Caco-2 (cell line): ENCODE measurements at regions not wholly inside any gene's neighbourhood (a gene's known extent, or its start where the extent isn't known, plus 50 kb on each side); places are given as distances from the start of the nearest gene placed in this dataset.

Source experiments
- BruUV-seq: library from RNA; stranded (reverse); fragments of 400-500 nt; replicated peaks from 2 replicates; lab custom pipeline; 2021; lab: Mats Ljungman, UMichigan
- CTCF ChIA-PET: fragments of 300-600 bp; sonication (Branson Sonifier 250); formaldehyde crosslinking; loops from one replicate; lab custom pipeline; 2022; ENCODE audit warnings: antibody characterized with exemption; lab: Charles Lee
- POLR2A ChIA-PET: fragments of 300-600 bp; sonication (Branson Sonifier 250); formaldehyde crosslinking; loops from one replicate; lab custom pipeline; 2022; ENCODE audit warnings: antibody characterized with exemption; lab: Charles Lee
- DNase-seq, 2 experiments: peaks; one replicate each; pipeline versions ENCODE4 v3.0.0 to v3.0.0-alpha.2; 2020 to 2022
- H3K27me3 ChIP-seq: replicated peaks from 2 replicates; pipeline ENCODE4 v1.6.0; 2011; ENCODE audit warnings: low read length; ENCODE audit not compliant: control insufficient read depth, insufficient read depth
- H3K36me3 ChIP-seq: 2 replicates; pipeline ENCODE4 v1.5.1; 2011; ENCODE audit warnings: low read length; ENCODE audit not compliant: control insufficient read depth, insufficient read depth
- H3K4me1 ChIP-seq: fragments of 250-450 bp; sonication (Bioruptor Pico); 2 replicates; pipeline ENCODE4 v1.5.1; 2020; ENCODE audit warnings: mild to moderate bottlenecking
- H3K4me3 ChIP-seq: 2 replicates; pipeline ENCODE4 v1.5.1; 2011; ENCODE audit warnings: low read depth, mild to moderate bottlenecking, control low read depth, low read length
- H3K9me3 ChIP-seq: fragments of 250-450 bp; sonication (Bioruptor Pico); 2 replicates; pipeline ENCODE4 v1.5.1; 2020; ENCODE audit warnings: mild to moderate bottlenecking, moderate library complexity
- H3K27ac Mint-ChIP-seq: one replicate; pipeline ENCODE4 v1.8.0; 2022; ENCODE audit warnings: mixed read lengths; ENCODE audit not compliant: unreplicated experiment
- H3K27me3 Mint-ChIP-seq: one replicate; pipeline ENCODE4 v1.8.0; 2022; ENCODE audit warnings: mixed read lengths; ENCODE audit not compliant: insufficient read depth, unreplicated experiment
- H3K36me3 Mint-ChIP-seq: one replicate; pipeline ENCODE4 v1.8.0; 2022; ENCODE audit warnings: mild to moderate bottlenecking, mixed read lengths; ENCODE audit not compliant: insufficient read depth, unreplicated experiment
- H3K4me1 Mint-ChIP-seq: one replicate; pipeline ENCODE4 v1.8.0; 2022; ENCODE audit warnings: low read depth, mixed read lengths; ENCODE audit not compliant: unreplicated experiment
- H3K4me3 Mint-ChIP-seq: one replicate; pipeline ENCODE4 v1.8.0; 2022; ENCODE audit warnings: mild to moderate bottlenecking, moderate library complexity, mixed read lengths; ENCODE audit not compliant: unreplicated experiment
- H3K9me3 Mint-ChIP-seq: one replicate; pipeline ENCODE4 v1.8.0; 2022; ENCODE audit warnings: mixed read lengths; ENCODE audit not compliant: unreplicated experiment
- intact Hi-C: fragments of 100-400 bp; cut with micrococcal nuclease; formaldehyde crosslinking; loops from one replicate; pipeline ENCODE4 v1.10.0; 2022; ENCODE audit not compliant: unreplicated experiment
- TF ChIP-seq, protein P1 (sequence below), 2 experiments: fragments of 200-600 bp in 1 of 2; IDR thresholded peaks; 1 replicate in 1 of 2; 2 replicates in 1 of 2; pipeline versions ENCODE4 v1.5.1 to v1.8.0; 2011 to 2022; ENCODE audit warnings: antibody characterized with exemption in 1 of 2, control low read depth in 1 of 2, inconsistent platforms in 1 of 2, low read depth in 1 of 2, low read length in 1 of 2, mild to moderate bottlenecking in 1 of 2, moderate library complexity in 1 of 2; ENCODE audit not compliant: insufficient read depth in 1 of 2, severe bottlenecking in 1 of 2, unreplicated experiment in 1 of 2

DNA sequence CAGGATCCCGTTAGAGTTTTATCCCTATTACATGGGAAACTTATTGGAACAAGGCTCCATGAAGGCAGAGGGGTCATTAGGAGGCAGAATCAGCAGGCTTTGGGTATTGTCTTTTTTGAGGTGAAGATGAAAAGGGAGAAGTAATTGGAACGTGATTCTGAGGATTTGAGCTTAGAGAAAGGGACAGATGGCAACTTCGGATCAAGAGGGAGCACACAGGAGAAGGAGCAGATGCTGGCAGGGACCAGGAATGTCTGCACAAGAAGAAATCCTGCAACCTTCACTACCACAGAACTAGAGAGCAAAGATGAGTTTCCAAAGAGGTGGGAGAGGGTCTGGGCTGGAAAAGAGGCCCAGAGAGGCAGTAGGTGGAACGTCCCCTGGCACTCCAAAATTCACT, 202.8 kb downstream of the RRAGC start:
- Histone ChIP-seq H3K27me3 (no peaks in the 10 kb centered on the region), H3K4me3 (no peak overlapping the region), H3K4me1 (no peaks in the 10 kb centered on the region), H3K9me3 (no peaks in the 10 kb centered on the region), H3K36me3 (no peaks in the 10 kb centered on the region)
- Mint-ChIP-seq H3K4me3 (no peak overlapping the region), H3K36me3 (no peaks in the 10 kb centered on the region), H3K27me3 (peaks cover 14% of the 10 kb centered on the region), H3K4me1 (no peaks in the 10 kb centered on the region), H3K9me3 (no peaks in the 10 kb centered on the region), H3K27ac (no peak overlapping the region)
- DNase-seq = no peak
- BruUV-seq = no TSS peak
- ChIA-PET POLR2A (no interaction called here), CTCF (no interaction called here)
- intact Hi-C loops = no loop called here
- TF ChIP-seq, protein P1, sequence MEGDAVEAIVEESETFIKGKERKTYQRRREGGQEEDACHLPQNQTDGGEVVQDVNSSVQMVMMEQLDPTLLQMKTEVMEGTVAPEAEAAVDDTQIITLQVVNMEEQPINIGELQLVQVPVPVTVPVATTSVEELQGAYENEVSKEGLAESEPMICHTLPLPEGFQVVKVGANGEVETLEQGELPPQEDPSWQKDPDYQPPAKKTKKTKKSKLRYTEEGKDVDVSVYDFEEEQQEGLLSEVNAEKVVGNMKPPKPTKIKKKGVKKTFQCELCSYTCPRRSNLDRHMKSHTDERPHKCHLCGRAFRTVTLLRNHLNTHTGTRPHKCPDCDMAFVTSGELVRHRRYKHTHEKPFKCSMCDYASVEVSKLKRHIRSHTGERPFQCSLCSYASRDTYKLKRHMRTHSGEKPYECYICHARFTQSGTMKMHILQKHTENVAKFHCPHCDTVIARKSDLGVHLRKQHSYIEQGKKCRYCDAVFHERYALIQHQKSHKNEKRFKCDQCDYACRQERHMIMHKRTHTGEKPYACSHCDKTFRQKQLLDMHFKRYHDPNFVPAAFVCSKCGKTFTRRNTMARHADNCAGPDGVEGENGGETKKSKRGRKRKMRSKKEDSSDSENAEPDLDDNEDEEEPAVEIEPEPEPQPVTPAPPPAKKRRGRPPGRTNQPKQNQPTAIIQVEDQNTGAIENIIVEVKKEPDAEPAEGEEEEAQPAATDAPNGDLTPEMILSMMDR (IDR thresholded peaks at IDR 0.05; ENCODE audit: insufficient read depth in 1 of 2, low read depth in 1 of 2, low read length in 1 of 2, severe bottlenecking in 1 of 2, unreplicated experiment in 1 of 2) = no peak

DNA sequence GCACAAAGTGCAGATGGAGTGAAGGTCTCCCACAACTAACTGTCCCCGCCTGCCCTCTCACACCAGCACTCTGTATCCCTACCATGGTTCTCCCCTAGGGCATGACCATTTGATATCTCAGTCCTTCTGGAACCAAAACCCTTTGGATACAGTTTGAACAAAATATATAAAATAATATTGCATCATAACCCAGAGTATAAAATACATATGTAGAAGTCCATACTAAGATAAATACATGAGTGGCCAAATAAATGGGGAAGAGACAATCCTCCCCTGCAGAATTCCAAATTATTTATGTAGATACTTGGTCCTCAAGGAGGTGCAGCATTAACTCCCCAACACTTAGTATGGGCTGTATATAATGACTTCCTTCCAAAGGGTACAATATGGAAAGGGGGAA, 207.4 kb downstream of the RRAGC start:
- intact Hi-C loops = no loop called here
- TF ChIP-seq, protein P1 (IDR thresholded peaks at IDR 0.05; ENCODE audit: insufficient read depth in 1 of 2, low read depth in 1 of 2, low read length in 1 of 2, severe bottlenecking in 1 of 2, unreplicated experiment in 1 of 2) = no peak
- Mint-ChIP-seq H3K27me3 (peaks cover 14% of the 10 kb centered on the region), H3K9me3 (no peaks in the 10 kb centered on the region), H3K4me1 (no peaks in the 10 kb centered on the region), H3K27ac (no peak overlapping the region), H3K4me3 (no peak overlapping the region), H3K36me3 (no peaks in the 10 kb centered on the region)
- no peaks in the 10 kb centered on the region for H3K4me1 ChIP-seq
- H3K9me3 ChIP-seq = no peaks in the 10 kb centered on the region
- no peaks in the 10 kb centered on the region for H3K36me3 ChIP-seq
- ChIA-PET CTCF (no interaction called here), POLR2A (no interaction called here)
- no TSS peak for BruUV-seq
- no peak for DNase-seq
- H3K27me3 ChIP-seq = no peaks in the 10 kb centered on the region
- no peak overlapping the region for H3K4me3 ChIP-seq

DNA sequence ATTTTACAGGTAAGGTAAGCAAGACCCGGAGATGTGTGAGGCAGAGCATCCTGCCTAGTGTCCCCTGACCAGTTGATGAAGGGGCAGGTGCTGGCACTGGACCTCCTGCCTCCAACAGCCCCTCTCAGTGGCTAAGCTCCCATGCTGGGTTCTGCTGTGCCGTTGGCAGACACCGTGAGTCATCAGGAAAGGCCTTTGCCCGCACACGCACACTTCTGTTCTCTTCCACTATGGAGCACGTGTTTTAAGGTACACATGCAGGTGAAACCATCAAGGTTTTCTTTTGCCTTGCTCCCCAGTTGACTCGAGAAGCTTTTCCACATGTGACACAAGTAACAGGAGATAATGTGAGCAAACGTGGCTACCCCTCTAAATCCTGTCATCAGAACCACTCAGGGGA, 207.9 kb downstream of the RRAGC start:
- H3K4me1 Mint-ChIP-seq = no peaks in the 10 kb centered on the region
- no peaks in the 10 kb centered on the region for H3K36me3 Mint-ChIP-seq
- TF ChIP-seq, protein P1 (IDR thresholded peaks at IDR 0.05; ENCODE audit: insufficient read depth in 1 of 2, low read depth in 1 of 2, low read length in 1 of 2, severe bottlenecking in 1 of 2, unreplicated experiment in 1 of 2) = no peak
- no peaks in the 10 kb centered on the region for H3K27me3 ChIP-seq
- no peaks in the 10 kb centered on the region for H3K4me1 ChIP-seq
- no peak for DNase-seq
- H3K4me3 Mint-ChIP-seq = no peak overlapping the region
- H3K27me3 Mint-ChIP-seq = peaks cover 9% of the 10 kb centered on the region
- intact Hi-C loops = no loop called here
- no peaks in the 10 kb centered on the region for H3K36me3 ChIP-seq
- H3K4me3 ChIP-seq = no peak overlapping the region
- H3K27ac Mint-ChIP-seq = no peak overlapping the region
- POLR2A ChIA-PET = no interaction called here
- H3K9me3 Mint-ChIP-seq = no peaks in the 10 kb centered on the region
- CTCF ChIA-PET = no interaction called here
- BruUV-seq = no TSS peak
- H3K9me3 ChIP-seq = no peaks in the 10 kb centered on the region
